H1 (cell line): ENCODE measurements at regions not wholly inside any gene's neighbourhood (a gene's known extent, or its start where the extent isn't known, plus 50 kb on each side); places are given as distances from the start of the nearest gene placed in this dataset.

ENCODE experiments used
- CTCF ChIA-PET: fragments of 300-600 bp; sonication (Branson Sonifier 250); formaldehyde crosslinking; loops from one replicate; lab custom pipeline; 2021; ENCODE audit not compliant: partially characterized antibody; lab: Charles Lee
- POLR2A ChIA-PET: fragments of 300-600 bp; sonication (Branson Sonifier 250); formaldehyde crosslinking; loops from one replicate; lab custom pipeline; 2021; ENCODE audit warnings: inconsistent platforms; ENCODE audit not compliant: partially characterized antibody; lab: Charles Lee
- DNase-seq, 2 experiments: peaks; one replicate each; pipeline versions ENCODE4 v3.0.0 to v3.0.0-alpha.2; 2010 to 2022; ENCODE audit warnings: low spot score in 2 of 2, low read depth in 1 of 2, mixed read lengths in 1 of 2
- FAIRE-seq: peaks from 2 replicates; lab custom pipeline; 2011; peaks lifted over from hg19 to GRCh38; lab: Jason Lieb, UNC
- H2AFZ ChIP-seq: 2 replicates; pipeline ENCODE4 v1.8.1; 2012; ENCODE audit warnings: low read length, inconsistent platforms
- H2AK5ac ChIP-seq: 2 replicates; pipeline ENCODE4 v1.6.1; 2013; ENCODE audit warnings: low read depth, low read length
- H2BK120ac ChIP-seq: replicated peaks from 2 replicates; pipeline ENCODE3; 2013; ENCODE audit warnings: low read depth, low read length, inconsistent platforms
- H2BK12ac ChIP-seq: 2 replicates; pipeline ENCODE4 v1.6.1; 2013; ENCODE audit warnings: low read depth, low read length
- H2BK15ac ChIP-seq: 2 replicates; pipeline ENCODE4 v1.6.1; 2013; ENCODE audit warnings: low read length
- H2BK20ac ChIP-seq: 2 replicates; pipeline ENCODE4 v1.6.1; 2013; ENCODE audit warnings: low read length
- H2BK5ac ChIP-seq: 2 replicates; pipeline ENCODE4 v1.6.1; 2013; ENCODE audit warnings: low read depth, low read length
- H3K14ac ChIP-seq: 2 replicates; pipeline ENCODE4 v1.6.1; 2013; ENCODE audit warnings: inconsistent platforms; ENCODE audit not compliant: insufficient read length
- H3K18ac ChIP-seq: 2 replicates; pipeline ENCODE4 v1.6.1; 2013; ENCODE audit warnings: low read length; ENCODE audit errors: extremely low read depth
- H3K23ac ChIP-seq: 2 replicates; pipeline ENCODE4 v1.6.1; 2013; ENCODE audit warnings: inconsistent platforms; ENCODE audit not compliant: insufficient read length
- H3K23me2 ChIP-seq: 2 replicates; pipeline ENCODE4 v1.6.1; 2013; ENCODE audit warnings: low read depth, low read length
- H3K27ac ChIP-seq: 2 replicates; pipeline ENCODE4 v1.6.1; 2011; ENCODE audit warnings: low read depth, low read length, inconsistent platforms
- H3K27me3 ChIP-seq, 4 experiments: replicated peaks in 1 of 4; 1 replicate in 1 of 4; 2 replicates in 3 of 4; pipeline versions ENCODE4 v1.6.1 to v1.8.1; 2011 to 2013; ENCODE audit warnings: low read length in 3 of 4, mild to moderate bottlenecking in 3 of 4, inconsistent platforms in 2 of 4, mixed read lengths in 2 of 4, moderate library complexity in 1 of 4; ENCODE audit not compliant: control insufficient read depth in 3 of 4, insufficient read depth in 3 of 4; ENCODE audit errors: extremely low read depth in 1 of 4
- H3K36me3 ChIP-seq, 4 experiments: 2 replicates each; pipeline versions ENCODE4 v1.6.1 to v1.8.1; 2011 to 2013; ENCODE audit warnings: mild to moderate bottlenecking in 4 of 4, low read length in 3 of 4, moderate library complexity in 2 of 4, control low read depth in 1 of 4, inconsistent platforms in 1 of 4; ENCODE audit not compliant: insufficient read depth in 4 of 4, control insufficient read depth in 2 of 4
- H3K4ac ChIP-seq: replicated peaks from 2 replicates; pipeline ENCODE3; 2013; ENCODE audit warnings: low read length, low read depth, mixed read lengths, inconsistent platforms; ENCODE audit not compliant: insufficient read length
- H3K4me1 ChIP-seq, 4 experiments: replicated peaks in 1 of 4; 1 replicate in 1 of 4; 2 replicates in 3 of 4; pipeline versions ENCODE4 v1.6.1 to v1.8.1; 2011 to 2013; ENCODE audit warnings: low read length in 3 of 4, inconsistent platforms in 2 of 4, mixed read lengths in 1 of 4; ENCODE audit not compliant: insufficient read depth in 4 of 4, control insufficient read depth in 3 of 4
- H3K4me2 ChIP-seq, 2 experiments: 2 replicates each; pipeline versions ENCODE4 v1.6.1 to v1.8.1; 2011 to 2013; ENCODE audit warnings: low read depth in 2 of 2, low read length in 2 of 2, control low read depth in 1 of 2, inconsistent platforms in 1 of 2, mild to moderate bottlenecking in 1 of 2; ENCODE audit not compliant: insufficient read depth in 1 of 2
- H3K4me3 ChIP-seq, 4 experiments: fragments of 200-600, 300-600 bp in 1 of 4; sonication (generic), shearing (Covaris generic), sonication (Bioruptor Twin) in 1 of 4; 2 replicates each; pipeline versions ENCODE4 v1.5.1 to v1.8.1; 2011 to 2016; ENCODE audit warnings: low read length in 4 of 4, low read depth in 3 of 4, control low read depth in 2 of 4, inconsistent platforms in 2 of 4, mild to moderate bottlenecking in 2 of 4, mixed read lengths in 1 of 4, moderate library complexity in 1 of 4; ENCODE audit not compliant: insufficient read depth in 2 of 4; ENCODE audit errors: extremely low read depth in 1 of 4
- H3K56ac ChIP-seq: replicated peaks from 2 replicates; pipeline ENCODE3; 2013; ENCODE audit warnings: low read depth, mild to moderate bottlenecking, mixed read lengths, low read length, inconsistent platforms; ENCODE audit not compliant: insufficient read length
- H3K79me1 ChIP-seq: 2 replicates; pipeline ENCODE4 v1.6.1; 2013; ENCODE audit warnings: low read depth, low read length, control low read depth
- H3K79me2 ChIP-seq, 2 experiments: 2 replicates each; pipeline versions ENCODE4 v1.6.1 to v1.8.1; 2012 to 2013; ENCODE audit warnings: low read length in 2 of 2, mild to moderate bottlenecking in 2 of 2, inconsistent platforms in 1 of 2; ENCODE audit not compliant: insufficient read depth in 2 of 2, control insufficient read depth in 1 of 2
- H3K9ac ChIP-seq, 4 experiments: replicated peaks in 1 of 4; 1 replicate in 1 of 4; 2 replicates in 3 of 4; pipeline versions ENCODE4 v1.6.1 to v1.8.1; 2011 to 2013; ENCODE audit warnings: low read depth in 3 of 4, low read length in 3 of 4, control low read depth in 2 of 4, mild to moderate bottlenecking in 2 of 4, moderate library complexity in 2 of 4, inconsistent platforms in 1 of 4; ENCODE audit errors: extremely low read depth in 1 of 4
- H3K9me3 ChIP-seq, 2 experiments: 2 replicates each; pipeline versions ENCODE4 v1.6.1 to v1.8.1; 2012 to 2013; ENCODE audit warnings: mild to moderate bottlenecking in 2 of 2, moderate library complexity in 2 of 2, control low read depth in 1 of 2, inconsistent platforms in 1 of 2, low read depth in 1 of 2, low read length in 1 of 2, mixed read lengths in 1 of 2; ENCODE audit not compliant: insufficient read depth in 2 of 2
- H4K20me1 ChIP-seq, 2 experiments: replicated peaks in 1 of 2; 2 replicates each; pipeline versions ENCODE3 to v1.8.1; 2011 to 2013; ENCODE audit warnings: inconsistent platforms in 2 of 2, low read length in 2 of 2, mild to moderate bottlenecking in 1 of 2; ENCODE audit not compliant: insufficient read depth in 2 of 2, control insufficient read depth in 1 of 2
- H4K5ac ChIP-seq: 2 replicates; pipeline ENCODE4 v1.6.1; 2013; ENCODE audit warnings: low read length, low read depth, mixed read lengths, inconsistent platforms; ENCODE audit not compliant: insufficient read length
- H4K8ac ChIP-seq: 2 replicates; pipeline ENCODE4 v1.8.0; 2013; ENCODE audit warnings: mild to moderate bottlenecking, moderate library complexity, low read length, inconsistent platforms; ENCODE audit not compliant: insufficient read depth; ENCODE audit errors: extremely low read depth
- H4K91ac ChIP-seq: replicated peaks from 2 replicates; pipeline ENCODE3; 2013; ENCODE audit warnings: low read length, mixed read lengths, inconsistent platforms; ENCODE audit not compliant: insufficient read length
- BACH1 ChIP-seq: IDR thresholded peaks from 2 replicates; pipeline ENCODE4 v1.6.1; 2012; ENCODE audit warnings: low read length, improper control_type of control experiment
- CEBPB ChIP-seq: IDR thresholded peaks from 2 replicates; pipeline ENCODE4 v1.6.1; 2012; ENCODE audit warnings: low read depth, low read length
- EP300 ChIP-seq, 2 experiments: IDR thresholded peaks; 1 replicate in 1 of 2; 2 replicates in 1 of 2; pipeline ENCODE4 v1.6.1; 2011 to 2012; ENCODE audit warnings: low read depth in 2 of 2, low read length in 2 of 2, mild to moderate bottlenecking in 2 of 2, borderline replicate concordance in 1 of 2, inconsistent platforms in 1 of 2, moderate library complexity in 1 of 2
- JUND ChIP-seq: IDR thresholded peaks from 2 replicates; pipeline ENCODE4 v1.6.1; 2011; ENCODE audit warnings: mild to moderate bottlenecking, improper control_type of control experiment, low read length
- KDM4A ChIP-seq: IDR thresholded peaks from one replicate; pipeline ENCODE4 v1.7.1; 2012; ENCODE audit warnings: low read depth, mild to moderate bottlenecking, moderate library complexity, low read length, inconsistent platforms; ENCODE audit not compliant: severe bottlenecking
- NRF1 ChIP-seq: IDR thresholded peaks from 2 replicates; pipeline ENCODE4 v1.6.1; 2011; ENCODE audit warnings: mild to moderate bottlenecking, low read depth, low read length, improper control_type of control experiment
- POLR2A ChIP-seq, 2 experiments: IDR thresholded peaks; 1 replicate in 1 of 2; 2 replicates in 1 of 2; pipeline ENCODE4 v1.6.1; 2011; ENCODE audit warnings: low read depth in 2 of 2, low read length in 2 of 2, mild to moderate bottlenecking in 2 of 2; ENCODE audit errors: control extremely low read depth in 1 of 2
- SP1 ChIP-seq: IDR thresholded peaks from 2 replicates; pipeline ENCODE4 v1.6.1; 2011; ENCODE audit warnings: low read depth, low read length
- TAF7 ChIP-seq: optimal IDR thresholded peaks from 2 replicates; pipeline ENCODE3; 2011; ENCODE audit warnings: low read depth, mild to moderate bottlenecking, inconsistent platforms, low read length, moderate library complexity, borderline replicate concordance
- WGBS, 2 experiments: shearing (Covaris generic) in 1 of 2; methylation state at CpG; one replicate each; pipeline versions ENCODE4 v1.1.6 to v1.1.7; 2013 to 2015; ENCODE audit warnings: low lambda C conversion rate in 2 of 2, mixed read lengths in 2 of 2, inconsistent platforms in 1 of 2, low coverage in 1 of 2, missing lambda C conversion rate in 1 of 2; ENCODE audit not compliant: insufficient replicate concordance in 2 of 2, insufficient coverage in 1 of 2, insufficient read length in 1 of 2; ENCODE audit errors: extremely low coverage in 1 of 2, missing lambda C conversion rate in 1 of 2; 5-methylcytosine and 5-hydroxymethylcytosine counted together
- TF ChIP-seq, protein P1 (sequence below): IDR thresholded peaks from 2 replicates; pipeline ENCODE4 v1.6.1; 2011; ENCODE audit warnings: low read depth, mild to moderate bottlenecking, low read length; ENCODE audit not compliant: insufficient read depth
- TF ChIP-seq, protein P2 (sequence below), 3 experiments: IDR thresholded peaks; 1 replicate in 2 of 3; 2 replicates in 1 of 3; pipeline versions ENCODE4 v1.5.1 to v1.6.1; 2011; ENCODE audit warnings: low read length in 3 of 3, mild to moderate bottlenecking in 3 of 3, inconsistent platforms in 2 of 3, low read depth in 1 of 3, moderate library complexity in 1 of 3; ENCODE audit not compliant: insufficient read depth in 1 of 3; ENCODE audit errors: control extremely low read depth in 1 of 3
- TF ChIP-seq, protein P3 (sequence below): IDR thresholded peaks from 2 replicates; pipeline ENCODE4 v1.6.1; 2012; ENCODE audit warnings: inconsistent platforms

DNA sequence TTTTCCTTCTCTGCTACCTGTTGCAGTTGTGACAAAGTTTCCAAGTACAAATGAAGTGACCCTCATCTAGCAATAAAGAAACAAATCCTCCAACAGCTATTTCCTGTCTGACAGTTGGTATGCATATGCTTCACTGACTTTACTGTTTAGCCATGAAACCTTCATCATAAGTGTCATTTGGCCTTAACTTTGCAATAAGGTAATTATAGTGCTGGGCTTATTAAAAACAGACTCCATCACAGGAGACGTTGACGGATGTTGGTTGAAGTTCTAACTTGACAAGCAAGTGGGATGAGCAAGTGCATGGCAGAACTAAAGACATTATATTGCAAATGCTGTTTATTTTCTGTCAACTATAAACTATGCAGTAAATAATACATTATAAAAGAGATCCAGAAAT lies 425.2 kb downstream of the RPS29 start:
- Histone ChIP-seq H3K79me2 (no peaks in the 10 kb centered on the region), H3K23ac (no peak overlapping the region), H2AFZ (0 out of 2 replicates have a peak overlapping the region, but pooled peaks have one; percentile 19), H3K4me2 (no peak overlapping the region), H3K14ac (no peak overlapping the region), H3K4me1 (no peaks in the 10 kb centered on the region), H2BK12ac (no peak overlapping the region), H3K36me3 (no peaks in the 10 kb centered on the region), H3K9me3 (no peaks in the 10 kb centered on the region), H3K79me1 (no peaks in the 10 kb centered on the region), H2BK20ac (no peak overlapping the region), H3K27me3 (no peaks in the 10 kb centered on the region), H3K4ac (no peak overlapping the region), H3K18ac (no peak overlapping the region), H4K91ac (no peak overlapping the region), H4K8ac (no peak overlapping the region), H2BK15ac (no peak overlapping the region), H3K27ac (no peak overlapping the region), H2BK120ac (no peak overlapping the region), H3K9ac (no peak overlapping the region), H3K4me3 (no peak overlapping the region), H3K56ac (no peak overlapping the region), H2AK5ac (no peak overlapping the region), H3K23me2 (no peaks in the 10 kb centered on the region), H4K20me1 (no peaks in the 10 kb centered on the region), H2BK5ac (no peak overlapping the region), H4K5ac (no peak overlapping the region)
- WGBS, 2 experiments, result 95% methylated on average over 2 of the region's 2 CpGs; no CpG with 5 or more reads in 1 of the 2 experiments
- FAIRE-seq (no peak), DNase-seq (no peak)
- POLR2A ChIA-PET, result no interaction called here
- CTCF ChIA-PET, result interaction anchor here (1.1 kb wide), 1 partner anchor 341 kb away, joined by 4 read pairs; no protein-coding TSS in a partner anchor
- no peak for TF ChIP-seq EP300 (IDR thresholded peaks at IDR 0.05; ENCODE audit: borderline replicate concordance in 1 of 2, low read depth in 2 of 2, low read length in 2 of 2)
- no peak for TF ChIP-seq BACH1
- TF ChIP-seq, protein P1, sequence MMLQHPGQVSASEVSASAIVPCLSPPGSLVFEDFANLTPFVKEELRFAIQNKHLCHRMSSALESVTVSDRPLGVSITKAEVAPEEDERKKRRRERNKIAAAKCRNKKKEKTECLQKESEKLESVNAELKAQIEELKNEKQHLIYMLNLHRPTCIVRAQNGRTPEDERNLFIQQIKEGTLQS, result no peak
- TF ChIP-seq SP1, result no peak
- TF ChIP-seq JUND, result no peak
- no peak for TF ChIP-seq NRF1
- TF ChIP-seq CEBPB, result no peak
- no peak for TF ChIP-seq KDM4A
- no peak for TF ChIP-seq POLR2A (IDR thresholded peaks at IDR 0.05; ENCODE audit: control extremely low read depth in 1 of 2, low read depth in 2 of 2, low read length in 2 of 2)
- no peak for TF ChIP-seq TAF7
- TF ChIP-seq, protein P2, sequence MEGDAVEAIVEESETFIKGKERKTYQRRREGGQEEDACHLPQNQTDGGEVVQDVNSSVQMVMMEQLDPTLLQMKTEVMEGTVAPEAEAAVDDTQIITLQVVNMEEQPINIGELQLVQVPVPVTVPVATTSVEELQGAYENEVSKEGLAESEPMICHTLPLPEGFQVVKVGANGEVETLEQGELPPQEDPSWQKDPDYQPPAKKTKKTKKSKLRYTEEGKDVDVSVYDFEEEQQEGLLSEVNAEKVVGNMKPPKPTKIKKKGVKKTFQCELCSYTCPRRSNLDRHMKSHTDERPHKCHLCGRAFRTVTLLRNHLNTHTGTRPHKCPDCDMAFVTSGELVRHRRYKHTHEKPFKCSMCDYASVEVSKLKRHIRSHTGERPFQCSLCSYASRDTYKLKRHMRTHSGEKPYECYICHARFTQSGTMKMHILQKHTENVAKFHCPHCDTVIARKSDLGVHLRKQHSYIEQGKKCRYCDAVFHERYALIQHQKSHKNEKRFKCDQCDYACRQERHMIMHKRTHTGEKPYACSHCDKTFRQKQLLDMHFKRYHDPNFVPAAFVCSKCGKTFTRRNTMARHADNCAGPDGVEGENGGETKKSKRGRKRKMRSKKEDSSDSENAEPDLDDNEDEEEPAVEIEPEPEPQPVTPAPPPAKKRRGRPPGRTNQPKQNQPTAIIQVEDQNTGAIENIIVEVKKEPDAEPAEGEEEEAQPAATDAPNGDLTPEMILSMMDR (IDR thresholded peaks at IDR 0.05; ENCODE audit: control extremely low read depth in 1 of 3, insufficient read depth in 1 of 3, low read depth in 1 of 3, low read length in 3 of 3), result no peak
- TF ChIP-seq, protein P3, sequence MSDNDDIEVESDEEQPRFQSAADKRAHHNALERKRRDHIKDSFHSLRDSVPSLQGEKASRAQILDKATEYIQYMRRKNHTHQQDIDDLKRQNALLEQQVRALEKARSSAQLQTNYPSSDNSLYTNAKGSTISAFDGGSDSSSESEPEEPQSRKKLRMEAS, result no peak
